GM10266 (cell line): ENCODE measurements at regions not wholly inside any gene's neighbourhood (a gene's known extent, or its start where the extent isn't known, plus 50 kb on each side); places are given as distances from the start of the nearest gene placed in this dataset.

Experiments used
- DNase-seq: peaks from one replicate; pipeline ENCODE4 v3.0.0; 2012; ENCODE audit errors: extremely low spot score
- TF ChIP-seq, protein P1 (sequence below): IDR thresholded peaks from 2 replicates; pipeline ENCODE4 v1.5.1; 2012; ENCODE audit warnings: mild to moderate bottlenecking, low read depth; ENCODE audit not compliant: control insufficient read depth, insufficient read depth; ENCODE audit errors: missing control alignments

DNA sequence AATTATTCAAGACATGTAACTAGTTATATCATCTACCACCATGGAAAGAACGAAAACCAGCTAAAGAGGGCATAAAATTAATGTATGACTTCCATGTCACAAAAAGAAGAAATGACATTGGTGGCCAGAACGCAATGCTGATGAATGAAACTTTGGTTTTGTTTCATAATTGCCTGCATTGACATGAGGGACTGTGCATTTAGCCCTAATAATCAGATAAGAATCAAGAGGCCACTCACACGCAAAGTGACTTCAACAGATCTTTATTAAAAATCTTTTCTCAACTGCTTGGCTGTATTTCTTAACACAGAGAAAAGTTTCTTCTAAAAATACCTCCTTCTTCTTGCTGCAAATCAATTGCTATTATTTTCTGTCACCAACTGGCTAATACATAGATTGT is 184.7 kb upstream of the RUNX1 start:
- DNase-seq: no peak
- TF ChIP-seq, protein P1, sequence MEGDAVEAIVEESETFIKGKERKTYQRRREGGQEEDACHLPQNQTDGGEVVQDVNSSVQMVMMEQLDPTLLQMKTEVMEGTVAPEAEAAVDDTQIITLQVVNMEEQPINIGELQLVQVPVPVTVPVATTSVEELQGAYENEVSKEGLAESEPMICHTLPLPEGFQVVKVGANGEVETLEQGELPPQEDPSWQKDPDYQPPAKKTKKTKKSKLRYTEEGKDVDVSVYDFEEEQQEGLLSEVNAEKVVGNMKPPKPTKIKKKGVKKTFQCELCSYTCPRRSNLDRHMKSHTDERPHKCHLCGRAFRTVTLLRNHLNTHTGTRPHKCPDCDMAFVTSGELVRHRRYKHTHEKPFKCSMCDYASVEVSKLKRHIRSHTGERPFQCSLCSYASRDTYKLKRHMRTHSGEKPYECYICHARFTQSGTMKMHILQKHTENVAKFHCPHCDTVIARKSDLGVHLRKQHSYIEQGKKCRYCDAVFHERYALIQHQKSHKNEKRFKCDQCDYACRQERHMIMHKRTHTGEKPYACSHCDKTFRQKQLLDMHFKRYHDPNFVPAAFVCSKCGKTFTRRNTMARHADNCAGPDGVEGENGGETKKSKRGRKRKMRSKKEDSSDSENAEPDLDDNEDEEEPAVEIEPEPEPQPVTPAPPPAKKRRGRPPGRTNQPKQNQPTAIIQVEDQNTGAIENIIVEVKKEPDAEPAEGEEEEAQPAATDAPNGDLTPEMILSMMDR: no peak

DNA sequence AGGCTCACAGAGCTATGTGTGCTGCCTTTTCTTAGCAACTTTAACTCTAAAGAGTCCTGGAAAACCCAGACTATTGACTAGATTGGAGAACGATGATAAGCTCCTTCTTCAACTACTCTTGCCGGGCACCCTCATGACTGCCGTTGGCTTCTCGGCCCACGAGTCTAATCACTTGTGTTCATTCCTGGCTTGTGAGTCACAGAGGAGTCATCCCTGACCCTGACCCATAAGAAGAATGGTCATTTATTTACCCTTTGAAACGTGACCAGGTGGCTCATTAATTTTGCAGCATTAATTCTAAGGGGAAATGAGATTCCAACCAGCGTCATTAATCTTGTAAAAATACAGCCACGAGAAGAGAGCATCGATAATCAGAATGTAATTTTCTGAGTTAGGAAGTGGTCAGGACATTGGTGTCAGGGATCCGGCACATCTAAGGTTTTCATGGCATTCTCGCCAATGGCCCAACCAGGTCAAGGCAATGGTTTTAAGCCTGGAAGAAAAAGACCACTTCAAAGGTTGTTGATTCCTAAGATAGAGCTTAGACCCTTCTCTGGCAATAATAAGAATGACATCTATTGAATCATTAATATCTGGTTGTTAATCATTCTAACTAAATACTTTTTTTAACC is 183.6 kb upstream of the RUNX1 start:
- TF ChIP-seq, protein P1: no peak

DNA sequence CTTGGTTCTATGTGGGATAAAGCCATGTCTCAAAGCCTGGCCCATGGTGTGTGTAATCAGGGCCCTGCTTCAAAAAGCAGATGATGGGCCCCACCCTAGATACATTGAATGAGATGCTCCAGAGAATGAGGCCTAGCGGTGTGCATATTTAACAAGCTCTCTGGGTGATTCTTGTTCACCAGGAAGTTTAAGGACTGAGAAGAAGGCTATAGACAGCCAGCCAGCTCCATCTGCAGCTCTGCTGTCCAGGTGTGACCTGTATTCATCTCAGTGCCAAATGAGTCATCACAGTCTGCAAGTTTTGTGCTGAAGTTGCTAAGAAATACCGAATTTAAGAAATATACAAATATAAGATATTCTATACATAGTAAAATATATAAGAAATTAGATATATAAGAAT is 182.0 kb upstream of the RUNX1 start:
- no peak for DNase-seq
- TF ChIP-seq, protein P1: no peak

More for the DNA sequence above, 183.6 kb upstream of the RUNX1 start:
- DNase-seq: no peak

DNA sequence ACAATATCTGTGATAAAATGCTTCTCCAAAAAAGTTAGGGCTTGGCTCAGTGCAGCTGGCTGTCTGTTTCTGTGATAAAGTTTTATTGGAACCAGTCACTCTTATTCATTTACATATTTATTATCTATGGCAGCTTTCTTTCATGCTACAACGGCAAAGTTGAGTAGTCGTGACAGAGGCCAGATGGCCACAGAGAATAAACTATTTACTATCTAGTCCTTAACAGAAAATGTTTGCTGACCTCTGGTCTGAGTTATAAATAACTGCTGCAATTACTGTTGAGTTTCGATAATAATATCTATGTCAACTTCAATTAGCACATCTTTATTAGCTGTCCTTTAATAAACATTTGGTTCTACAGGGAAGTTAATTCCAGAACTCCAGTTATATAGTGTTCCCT is 180.2 kb upstream of the RUNX1 start:
- TF ChIP-seq, protein P1: no peak
- DNase-seq: no peak

DNA sequence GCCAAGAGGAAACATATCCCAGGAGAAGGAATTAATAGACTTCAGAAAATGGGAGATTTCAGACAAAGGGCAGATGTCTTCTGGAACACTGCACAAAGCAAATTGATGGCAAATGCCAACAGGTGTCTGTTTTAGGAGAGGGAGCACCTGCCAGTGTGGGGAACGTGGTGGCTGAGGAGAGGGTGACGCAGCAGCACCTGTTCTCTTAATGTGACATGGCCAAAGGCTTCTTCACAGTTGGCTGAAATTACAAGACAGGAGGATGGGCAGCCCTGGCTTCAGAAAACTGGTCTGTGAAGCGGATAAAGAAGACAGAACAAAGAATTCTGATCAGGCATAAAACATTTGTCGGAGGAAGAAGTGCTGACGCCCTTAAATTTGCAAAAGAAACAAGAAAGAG is 178.7 kb upstream of the RUNX1 start:
- TF ChIP-seq, protein P1: no peak
- no peak for DNase-seq

DNA sequence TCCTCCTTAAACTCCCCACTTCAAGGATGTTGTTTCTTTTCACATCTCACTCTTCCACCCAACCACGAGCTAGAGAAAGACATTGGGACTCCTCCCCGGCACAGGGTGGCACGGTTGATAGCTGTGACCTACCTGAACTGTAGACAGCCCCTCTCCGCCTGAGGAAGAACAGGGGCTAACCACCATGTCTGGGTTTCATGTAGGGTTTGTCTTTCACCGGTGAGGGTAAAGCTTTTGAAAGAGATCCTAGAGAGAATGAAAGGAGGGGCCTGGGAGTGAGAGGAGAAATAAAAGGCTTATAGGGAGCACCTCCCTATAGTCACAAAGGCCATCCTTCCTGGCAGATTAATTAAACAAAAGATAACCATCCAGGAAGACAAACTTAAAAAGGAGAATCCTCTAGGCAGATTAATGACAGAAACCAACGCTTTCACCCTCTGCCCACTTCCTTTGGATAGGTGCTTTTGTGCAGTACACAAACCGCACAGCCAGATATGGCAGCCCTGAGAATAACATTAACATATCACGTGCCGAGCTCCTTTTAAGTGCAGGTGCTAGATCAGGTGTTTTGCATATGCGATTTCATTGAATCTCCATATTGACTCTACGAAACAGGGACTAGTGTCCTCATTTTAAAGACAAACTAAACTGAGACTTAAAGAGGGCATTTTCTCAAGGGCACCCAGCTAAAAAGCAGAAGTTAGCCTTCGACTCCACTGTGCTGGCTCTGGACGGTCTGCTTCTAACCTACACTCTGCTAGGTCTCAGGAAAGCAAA is 178.1 kb upstream of the RUNX1 start:
- peak; percentile 15 for DNase-seq
- TF ChIP-seq, protein P1: no peak

DNA sequence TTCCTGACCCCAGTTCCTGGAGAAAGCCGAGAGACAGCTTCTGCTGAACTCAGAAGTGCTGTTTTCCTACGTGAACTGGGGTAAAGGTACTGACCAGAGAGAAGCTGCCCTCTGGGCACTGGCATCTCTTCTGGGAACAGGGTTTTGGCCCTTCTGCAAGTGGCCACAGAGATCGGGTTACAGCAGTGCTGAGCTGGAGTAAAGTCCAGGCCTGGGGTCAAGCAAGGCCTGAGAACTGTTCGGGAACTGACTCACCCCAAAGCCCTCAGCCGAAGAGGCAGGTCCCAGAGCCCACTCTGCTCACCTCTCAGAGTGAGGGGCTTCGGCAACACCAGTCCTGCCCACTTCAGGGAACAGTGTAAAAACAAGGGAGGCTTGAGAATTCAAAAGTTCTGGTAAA is 177.2 kb upstream of the RUNX1 start:
- TF ChIP-seq, protein P1: no peak
- DNase-seq: no peak
